GM21717 (cell line): ENCODE measurements at regions not wholly inside any gene's neighbourhood (a gene's known extent, or its start where the extent isn't known, plus 50 kb on each side); places are given as distances from the start of the nearest gene placed in this dataset.
"Not testable (repeated sequence)": the region's sequence is repeated elsewhere in the genome, so short reads cannot be mapped to it uniquely, and the experiment has no call there.

Experiments
- ATAC-seq: cut with Tn5 transposase; IDR thresholded peaks from one replicate; pipeline ENCODE4 v1.9.1; 2021; ENCODE audit warnings: mild to moderate bottlenecking, moderate library complexity; ENCODE audit not compliant: unreplicated experiment

- no peak for ATAC-seq
These were observed 165.0 kb upstream of the CTSO start for GRCh38 chr4:156118507-156119220.

GRCh38 chr4:156117743-156118142 is 164.1 kb upstream of the CTSO start:
- no peak for ATAC-seq

DNA sequence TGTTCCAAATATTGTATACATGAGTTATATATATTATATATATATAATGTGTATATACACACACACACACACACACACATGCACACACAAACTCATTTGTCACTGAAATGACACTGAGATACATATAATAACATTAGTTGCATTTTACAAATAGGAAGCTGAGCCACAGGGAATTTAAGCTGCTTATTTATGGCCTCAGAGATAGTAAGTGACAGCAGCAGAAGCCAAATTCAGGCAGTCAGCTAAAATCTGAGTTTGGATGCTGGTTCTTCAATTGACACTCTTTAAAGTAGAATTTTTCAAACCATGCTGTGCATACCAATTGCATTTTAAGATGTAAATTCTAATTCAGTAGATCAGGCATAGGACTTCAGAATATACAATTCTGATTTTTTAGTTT is 163.3 kb upstream of the CTSO start:
- ATAC-seq = no peak

GRCh38 chr4:156113138-156113765 is 159.6 kb upstream of the CTSO start:
- no peak for ATAC-seq

DNA sequence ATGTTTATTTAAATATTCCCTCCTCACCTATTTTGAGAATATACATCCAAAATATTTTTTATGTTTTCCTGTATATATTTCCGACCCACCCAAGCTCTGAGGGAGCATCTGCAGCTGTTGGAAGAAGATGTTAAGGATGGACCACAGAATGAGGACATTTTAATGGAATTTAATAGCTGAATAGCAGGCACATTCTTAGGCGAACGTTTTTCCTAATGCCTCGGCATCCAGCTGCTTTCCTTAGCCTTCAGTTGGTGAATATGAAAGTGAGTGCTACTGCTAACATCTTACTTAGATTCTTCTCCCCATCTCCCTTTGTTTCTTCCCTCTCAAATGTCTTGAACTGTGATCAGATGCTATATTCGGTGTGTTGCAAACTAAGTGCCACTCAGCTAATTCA is 158.0 kb upstream of the CTSO start:
- ATAC-seq = no peak

DNA sequence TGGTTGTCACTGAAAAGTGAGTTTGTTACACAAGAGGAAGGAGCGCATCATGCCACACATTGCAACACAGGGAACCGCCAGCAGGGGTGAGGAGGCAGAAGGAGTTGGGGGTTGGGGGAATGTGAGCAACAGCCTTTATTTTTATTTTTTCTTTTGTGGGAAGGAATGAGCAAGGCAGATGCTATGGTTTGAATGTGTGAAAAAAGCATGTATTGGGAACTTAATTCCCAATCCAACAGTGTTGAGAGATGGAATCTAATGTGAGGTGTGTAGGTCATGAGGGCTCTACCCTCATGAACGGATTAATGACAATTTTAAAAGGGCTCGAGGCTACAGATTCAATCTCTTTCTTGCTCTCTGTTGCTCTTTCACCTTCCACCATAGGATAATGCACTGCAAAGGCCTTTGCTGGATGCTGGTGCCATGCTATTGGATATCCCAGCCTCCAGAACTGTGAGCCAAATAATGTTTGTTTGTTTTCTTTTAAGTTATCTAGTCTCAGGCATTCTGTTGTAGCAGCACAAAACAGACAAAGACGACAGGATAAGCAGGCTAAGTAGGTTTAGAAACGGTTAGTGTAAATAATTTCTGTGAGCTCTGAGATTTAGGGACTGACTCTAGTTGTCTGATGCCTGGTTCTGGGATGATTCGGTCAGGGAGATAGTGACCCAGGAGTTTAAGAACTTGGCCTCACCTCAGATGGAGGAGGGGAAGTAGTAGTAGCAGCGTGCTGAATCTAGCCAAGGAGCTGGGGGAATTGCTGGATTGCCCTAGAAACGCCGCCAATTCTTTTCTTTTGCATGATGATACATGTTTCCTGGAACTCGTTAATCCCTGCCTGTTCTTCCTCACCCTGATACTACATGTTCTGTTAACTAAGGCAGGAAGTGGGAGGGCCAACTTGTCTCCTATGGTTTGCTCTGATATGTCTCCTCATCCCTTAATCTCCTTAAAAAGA is 156.6 kb upstream of the CTSO start:
- ATAC-seq = no peak

DNA sequence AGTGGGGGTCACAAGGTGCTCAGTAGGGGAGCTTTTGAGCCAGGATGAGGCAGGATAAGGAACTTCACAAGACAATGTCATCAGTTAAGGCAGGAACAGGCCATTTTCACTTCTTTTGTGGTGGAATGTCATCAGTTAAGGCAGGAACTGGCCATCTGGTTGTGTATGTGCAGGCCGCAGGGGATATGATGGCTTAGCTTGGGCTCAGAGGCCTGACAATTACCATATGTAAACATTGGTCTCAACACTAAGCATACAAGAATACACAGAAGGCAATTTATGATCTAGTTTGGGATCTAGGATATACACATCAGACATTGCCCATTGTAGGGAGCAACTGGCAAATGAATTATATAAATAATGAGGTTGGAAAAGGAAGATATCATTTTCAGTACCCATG is 155.4 kb upstream of the CTSO start:
- not testable (repeated sequence) for ATAC-seq

DNA sequence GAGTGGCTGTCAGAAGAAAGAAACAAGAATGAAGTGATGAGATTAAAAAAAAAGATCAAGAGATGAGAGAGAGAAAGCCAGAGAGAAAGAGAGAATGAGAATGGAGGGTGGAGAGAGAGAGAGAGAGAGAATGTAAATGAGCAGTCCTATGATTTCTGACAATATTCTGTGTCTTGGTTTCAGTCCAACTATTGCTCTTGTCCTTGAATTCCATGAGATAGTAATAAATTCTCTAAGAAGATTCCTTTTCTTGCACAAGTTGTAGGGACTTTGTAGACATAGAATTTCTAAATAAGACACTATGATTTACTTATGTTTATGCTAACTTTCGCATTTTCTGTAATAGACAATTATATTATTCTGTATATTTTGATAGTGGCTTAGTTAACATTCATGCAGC is 149.6 kb upstream of the CTSO start:
- no peak for ATAC-seq

- no peak for ATAC-seq
These were observed 148.7 kb upstream of the CTSO start for GRCh38 chr4:156102411-156102810.

DNA sequence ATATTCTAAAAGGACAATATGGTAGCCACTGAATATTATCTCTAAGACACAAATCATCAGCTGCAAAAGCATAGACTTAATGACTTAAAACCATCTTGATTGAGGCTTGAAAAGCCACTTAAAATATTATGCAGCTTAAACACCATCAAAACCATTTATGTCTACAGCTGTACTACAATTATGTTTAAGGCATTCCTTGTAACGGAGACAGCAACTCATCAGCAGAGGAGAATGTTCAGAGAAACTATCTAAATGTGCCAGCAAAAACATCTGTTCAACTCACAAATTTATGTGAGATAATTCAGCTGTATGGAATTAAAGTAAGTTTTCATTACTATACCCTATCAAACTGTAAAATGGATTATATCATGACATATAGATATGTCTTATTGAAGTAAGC is 147.9 kb upstream of the CTSO start:
- no peak for ATAC-seq

DNA sequence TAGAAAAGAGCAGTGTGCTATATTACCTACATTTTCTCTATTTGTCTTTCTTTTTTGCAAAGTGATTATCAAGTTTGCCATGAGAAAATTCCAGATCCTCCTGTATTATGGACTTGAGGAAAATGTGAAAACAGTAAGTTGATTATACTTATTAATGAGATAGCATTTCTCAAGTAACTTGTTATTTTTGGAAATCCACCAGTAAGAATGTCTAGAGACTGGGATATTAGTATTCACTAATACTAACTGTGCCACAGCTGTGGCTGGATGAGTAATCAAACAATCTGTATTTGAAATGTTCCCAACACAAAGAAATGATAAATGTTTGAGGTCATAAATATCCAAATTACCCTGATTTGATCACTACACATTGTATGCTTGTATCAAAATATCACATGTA is 147.0 kb upstream of the CTSO start:
- no peak for ATAC-seq

GRCh38 chr4:156098805-156099204 is 145.1 kb upstream of the CTSO start:
- ATAC-seq = no peak

DNA sequence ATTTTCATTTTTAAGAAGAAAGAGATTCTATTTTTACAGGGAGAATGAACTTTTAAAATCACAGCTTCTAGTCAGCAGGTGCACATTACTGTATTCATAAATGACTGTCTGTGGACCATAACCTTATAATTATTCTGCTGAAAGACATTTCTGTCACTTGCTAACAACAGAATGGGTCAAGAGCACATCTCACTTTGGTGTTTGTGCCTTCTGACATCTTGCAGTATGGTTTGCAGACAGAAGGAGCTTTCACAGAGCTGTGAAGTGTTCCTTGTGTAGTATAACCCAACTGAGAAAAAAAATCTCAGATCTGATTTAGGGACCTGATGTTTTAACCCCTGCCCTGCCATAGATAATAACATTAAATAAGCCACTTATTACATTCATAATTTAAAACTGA is 131.4 kb upstream of the CTSO start:
- ATAC-seq = no peak

DNA sequence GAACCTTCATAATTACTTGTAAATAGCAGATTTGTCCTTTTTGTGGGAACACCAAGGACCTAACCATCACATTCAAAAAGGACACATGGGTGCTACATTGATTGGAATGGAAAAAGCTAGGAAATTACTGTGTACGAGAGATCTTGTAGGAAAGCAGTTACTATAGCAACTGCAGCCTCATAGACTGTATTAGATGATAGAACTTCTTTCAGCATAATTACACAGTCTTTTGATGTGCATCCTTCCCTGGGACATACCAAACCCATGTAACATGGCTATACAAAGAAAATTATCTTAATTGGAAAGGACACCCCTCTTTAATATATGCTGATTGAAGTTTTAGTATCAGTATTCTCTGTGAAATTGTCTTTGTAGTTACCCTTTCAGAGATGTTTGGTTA is 130.7 kb upstream of the CTSO start:
- no peak for ATAC-seq

- no peak for ATAC-seq
These were observed 120.3 kb upstream of the CTSO start for GRCh38 chr4:156073976-156074375.

GRCh38 chr4:156060661-156061060 is 107.0 kb upstream of the CTSO start:
- no peak for ATAC-seq

- no peak for ATAC-seq
These were observed 99.5 kb upstream of the CTSO start for GRCh38 chr4:156053174-156053573.

DNA sequence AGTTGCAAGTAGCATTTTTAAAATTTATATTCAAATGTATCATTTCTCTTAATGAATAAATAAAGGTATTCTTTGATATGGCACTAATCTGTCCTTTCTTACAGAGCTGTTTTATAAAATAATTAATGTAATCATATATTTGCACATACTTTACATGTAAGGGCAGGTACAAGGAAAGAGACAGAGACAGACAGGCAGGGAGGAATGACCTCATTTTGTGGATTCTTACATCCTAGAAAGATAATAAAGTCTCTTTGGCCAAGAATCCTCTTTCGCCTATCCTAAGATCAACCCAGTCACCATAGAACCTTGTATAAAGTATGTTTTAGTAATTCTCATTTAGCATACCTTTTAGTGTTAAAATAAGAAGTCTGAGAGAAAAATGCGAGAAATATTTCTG is 98.5 kb upstream of the CTSO start:
- no peak for ATAC-seq

DNA sequence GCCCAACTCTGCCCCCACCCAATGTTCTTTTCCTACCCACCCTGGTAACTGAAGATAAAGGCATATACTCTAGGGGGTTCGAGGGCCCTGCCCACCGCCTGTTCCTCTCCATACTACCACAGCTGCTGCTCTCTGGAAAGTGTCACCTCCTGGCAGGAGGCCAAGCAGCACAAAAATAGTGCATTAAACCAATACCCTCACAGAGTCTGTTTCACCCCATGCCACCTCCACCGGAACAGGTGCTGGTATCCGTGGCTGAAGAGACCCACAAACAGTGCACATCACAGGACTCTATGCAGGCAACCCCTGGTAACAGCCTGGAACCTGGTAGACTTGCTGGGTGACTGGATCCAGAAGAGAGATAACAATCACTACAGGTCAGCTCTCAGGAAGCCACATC is 85.1 kb upstream of the CTSO start:
- no peak for ATAC-seq

DNA sequence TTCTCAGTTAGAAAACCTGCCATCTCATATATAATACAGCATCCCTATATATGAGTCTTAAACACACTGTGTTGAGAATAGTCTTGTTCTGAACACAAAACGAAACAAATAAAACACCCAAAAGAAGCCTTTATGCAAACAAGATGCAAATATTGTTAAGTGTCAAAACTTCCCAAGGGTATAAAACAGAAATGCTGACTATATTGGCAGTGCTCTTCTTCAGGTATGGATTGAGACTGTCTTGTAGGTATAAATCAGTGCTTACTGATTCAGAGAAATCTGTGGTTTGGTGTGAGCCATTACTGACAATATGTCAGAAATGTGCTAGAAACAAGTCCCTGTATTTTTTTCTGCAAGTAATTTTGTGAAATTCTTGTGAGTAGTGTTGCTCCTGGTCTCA is 82.8 kb upstream of the CTSO start:
- no peak for ATAC-seq

DNA sequence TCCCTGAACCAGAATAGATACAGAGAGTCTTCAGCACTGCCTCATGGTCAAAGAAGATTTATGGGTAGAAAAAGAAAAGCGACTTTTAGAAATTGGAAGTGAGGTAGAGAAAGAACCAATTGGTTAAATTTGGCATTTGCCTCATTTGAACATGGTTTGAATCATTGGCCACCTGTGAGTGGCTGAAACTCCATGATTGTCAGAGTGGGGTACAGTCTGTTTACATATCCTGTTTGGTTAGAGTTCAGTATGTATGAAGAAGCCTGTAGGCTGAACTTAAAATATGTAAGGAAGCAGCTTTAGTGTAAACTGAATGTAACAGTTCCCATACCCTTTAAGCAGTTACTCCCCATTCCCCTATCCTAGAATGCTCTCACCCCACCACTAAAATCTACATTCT is 76.0 kb upstream of the CTSO start:
- ATAC-seq = no peak

DNA sequence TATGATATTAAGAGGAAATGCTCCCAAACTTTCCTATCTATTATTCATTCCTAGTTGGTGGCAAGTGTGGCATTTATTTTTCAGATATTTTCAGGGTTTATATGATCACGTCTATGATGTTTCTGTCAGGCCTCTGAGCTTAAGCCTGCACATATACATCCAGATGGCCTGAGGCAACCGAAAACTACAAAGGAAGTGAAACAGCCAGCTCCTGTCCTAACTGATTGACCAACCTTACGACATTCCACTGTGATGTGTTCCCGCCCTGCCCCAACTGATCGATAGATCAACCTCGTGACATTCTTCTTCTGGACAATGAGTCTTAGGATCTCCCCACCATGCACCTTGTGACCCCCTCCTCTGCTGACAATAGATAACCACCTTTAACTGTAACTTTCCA is 67.6 kb upstream of the CTSO start:
- no peak for ATAC-seq
